DMS153 treated with DMSO at 0.1 percent for 48 hours (cell line): ENCODE measurements at regions not wholly inside any gene's neighbourhood (a gene's known extent, or its start where the extent isn't known, plus 50 kb on each side); places are given as distances from the start of the nearest gene placed in this dataset.
"Not testable (repeated sequence)": the region's sequence is repeated elsewhere in the genome, so short reads cannot be mapped to it uniquely, and the experiment has no call there.

Source experiments
- DNase-seq: peaks from one replicate; lab custom pipeline; 2025; ENCODE audit not compliant: unreplicated experiment; lab: John Stamatoyannopoulos, UW

GRCh38 chr22:22976033-22976922 lies 88.7 kb downstream of the IGLL5 start:
- DNase-seq, result no peak

- DNase-seq, result no peak
Observed at GRCh38 chr22:22977479-22978200, 90.0 kb downstream of the IGLL5 start.

GRCh38 chr22:22978637-22979036 lies 91.0 kb downstream of the IGLL5 start:
- DNase-seq, result no peak

- DNase-seq, result no peak
Observed at GRCh38 chr22:22979121-22979724, 91.1 kb upstream of the GNAZ start.

GRCh38 chr22:22979954-22980353 lies 90.4 kb upstream of the GNAZ start:
- no peak for DNase-seq

GRCh38 chr22:22981670-22982571 lies 88.4 kb upstream of the GNAZ start:
- DNase-seq, result no peak

- no peak for DNase-seq
Observed at GRCh38 chr22:22982616-22983015, 87.7 kb upstream of the GNAZ start.

- no peak for DNase-seq
Observed at GRCh38 chr22:22983123-22983522, 87.2 kb upstream of the GNAZ start.

GRCh38 chr22:22983816-22984215 lies 86.5 kb upstream of the GNAZ start:
- DNase-seq, result no peak

GRCh38 chr22:22984967-22985366 lies 85.4 kb upstream of the GNAZ start:
- DNase-seq, result no peak

- DNase-seq, result no peak
Observed at GRCh38 chr22:22986008-22986407, 84.3 kb upstream of the GNAZ start.

GRCh38 chr22:22986640-22987039 lies 83.7 kb upstream of the GNAZ start:
- DNase-seq, result no peak

GRCh38 chr22:22988150-22988549 lies 82.2 kb upstream of the GNAZ start:
- no peak for DNase-seq

GRCh38 chr22:22988785-22989184 lies 81.5 kb upstream of the GNAZ start:
- no peak for DNase-seq

GRCh38 chr22:22989856-22990255 lies 80.5 kb upstream of the GNAZ start:
- DNase-seq, result no peak

GRCh38 chr22:22990711-22991505 lies 79.4 kb upstream of the GNAZ start:
- not testable (repeated sequence) for DNase-seq

GRCh38 chr22:22992474-22992873 lies 77.8 kb upstream of the GNAZ start:
- no peak for DNase-seq

- no peak for DNase-seq
Observed at GRCh38 chr22:22993184-22993583, 77.1 kb upstream of the GNAZ start.

- no peak for DNase-seq
Observed at GRCh38 chr22:22995166-22995565, 75.2 kb upstream of the GNAZ start.
